HEK293T (cell line): ENCODE measurements at regions not wholly inside any gene's neighbourhood (a gene's known extent, or its start where the extent isn't known, plus 50 kb on each side); places are given as distances from the start of the nearest gene placed in this dataset.

ENCODE experiments used
- ELF4 ChIP-seq: fragments of 450-650 bp; IDR thresholded peaks from 2 replicates; pipeline ENCODE4 v1.6.1; 2017; ENCODE audit warnings: antibody characterized with exemption
- FOXM1 ChIP-seq: fragments of 450-650 bp; IDR thresholded peaks from 2 replicates; pipeline ENCODE4 v1.6.1; 2017; ENCODE audit warnings: mild to moderate bottlenecking, borderline replicate concordance
- TARDBP ChIP-seq: fragments of 450-650 bp; IDR thresholded peaks from 2 replicates; pipeline ENCODE4 v1.6.1; 2016

DNA sequence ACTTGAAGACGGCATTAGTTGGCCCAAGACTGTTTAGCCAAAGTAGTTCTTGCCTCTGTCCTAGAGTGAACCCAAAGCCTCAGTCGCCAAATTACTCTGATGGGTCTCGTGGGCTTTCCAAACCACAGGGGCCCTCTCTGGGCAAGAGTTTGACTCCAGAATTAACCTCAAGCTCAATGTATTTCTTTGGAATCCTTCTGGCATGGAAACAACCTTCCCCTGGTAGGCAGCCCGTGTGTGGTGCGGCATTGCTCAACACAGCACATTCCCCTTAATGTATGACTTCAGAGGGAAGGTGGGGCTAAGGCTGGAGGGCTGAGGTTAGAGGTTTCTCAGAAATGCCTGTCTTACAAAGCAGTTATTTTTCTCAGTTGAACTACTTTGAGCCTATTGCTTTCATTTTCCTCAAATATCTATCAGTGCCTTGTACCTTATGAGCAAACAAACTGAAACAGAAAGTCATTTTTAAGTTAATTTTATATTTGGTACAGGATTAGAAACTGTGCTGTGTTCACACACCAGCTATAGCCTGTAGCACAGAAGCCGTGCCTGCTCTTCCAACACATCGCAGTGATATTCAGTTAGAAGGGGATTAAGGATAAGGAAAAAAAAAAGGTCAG is 123.9 kb upstream of the HAPLN1 start:
- no peak for TF ChIP-seq FOXM1
- TF ChIP-seq ELF4: no peak
- no peak for TF ChIP-seq TARDBP
